Suppressor macrophage (primary cell): ENCODE measurements at regions not wholly inside any gene's neighbourhood (a gene's known extent, or its start where the extent isn't known, plus 50 kb on each side); places are given as distances from the start of the nearest gene placed in this dataset.
"Not testable (repeated sequence)": the region's sequence is repeated elsewhere in the genome, so short reads cannot be mapped to it uniquely, and the experiment has no call there.

Experiments
- DNase-seq, 4 experiments: peaks; one replicate each; pipeline ENCODE4 v3.0.0-alpha.2; 2020 to 2022

GRCh38 chr5:104049752-104050151 lies 487.2 kb upstream of the NUDT12 start:
- no peak for DNase-seq

- no peak for DNase-seq
Observed at GRCh38 chr5:104048231-104048630, 485.6 kb upstream of the NUDT12 start.

- DNase-seq = no peak
Observed at GRCh38 chr5:104045987-104046386, 483.4 kb upstream of the NUDT12 start.

- not testable (repeated sequence) for DNase-seq
Observed at GRCh38 chr5:104039871-104040270, 477.3 kb upstream of the NUDT12 start.

- DNase-seq = not testable (repeated sequence)
Observed at GRCh38 chr5:104037136-104037535, 474.5 kb upstream of the NUDT12 start.

GRCh38 chr5:104033186-104033585 lies 470.6 kb upstream of the NUDT12 start:
- DNase-seq = not testable (repeated sequence)

- DNase-seq = no peak
Observed at GRCh38 chr5:104024538-104024937, 461.9 kb upstream of the NUDT12 start.

GRCh38 chr5:104023739-104024138 lies 461.1 kb upstream of the NUDT12 start:
- no peak for DNase-seq

- no peak for DNase-seq
Observed at GRCh38 chr5:104019956-104020355, 457.4 kb upstream of the NUDT12 start.

GRCh38 chr5:104018299-104018698 lies 455.7 kb upstream of the NUDT12 start:
- no peak for DNase-seq

GRCh38 chr5:104016646-104017045 lies 454.1 kb upstream of the NUDT12 start:
- no peak for DNase-seq

- no peak for DNase-seq
Observed at GRCh38 chr5:104015765-104016164, 453.2 kb upstream of the NUDT12 start.

- not testable (repeated sequence) for DNase-seq
Observed at GRCh38 chr5:104002783-104003182, 440.2 kb upstream of the NUDT12 start.

- no peak for DNase-seq
Observed at GRCh38 chr5:104001136-104001535, 438.5 kb upstream of the NUDT12 start.

- DNase-seq = no peak
Observed at GRCh38 chr5:103993031-103993430, 430.4 kb upstream of the NUDT12 start.

- no peak for DNase-seq
Observed at GRCh38 chr5:103990064-103990463, 427.5 kb upstream of the NUDT12 start.

GRCh38 chr5:103981592-103981991 lies 419.0 kb upstream of the NUDT12 start:
- no peak for DNase-seq

GRCh38 chr5:103973669-103974068 lies 411.1 kb upstream of the NUDT12 start:
- DNase-seq = no peak

- not testable (repeated sequence) for DNase-seq
Observed at GRCh38 chr5:103966295-103966694, 403.7 kb upstream of the NUDT12 start.

GRCh38 chr5:103962023-103962422 lies 399.4 kb upstream of the NUDT12 start:
- no peak for DNase-seq

GRCh38 chr5:103953601-103954382 lies 391.2 kb upstream of the NUDT12 start:
- DNase-seq = no peak

- DNase-seq = no peak
Observed at GRCh38 chr5:103951776-103952175, 389.2 kb upstream of the NUDT12 start.

- DNase-seq = no peak
Observed at GRCh38 chr5:103943230-103943629, 380.6 kb upstream of the NUDT12 start.

- no peak for DNase-seq
Observed at GRCh38 chr5:103942587-103943186, 380.1 kb upstream of the NUDT12 start.
